HEK293T (cell line): ENCODE measurements at regions not wholly inside any gene's neighbourhood (a gene's known extent, or its start where the extent isn't known, plus 50 kb on each side); places are given as distances from the start of the nearest gene placed in this dataset.

Experiments
- CTCF ChIA-PET: fragments of 350-600 bp; formaldehyde crosslinking; extraction: SDS; loops from one replicate; lab custom pipeline; 2021; ENCODE audit warnings: antibody characterized with exemption, inconsistent platforms; lab: Yijun Ruan, JAX
- POLR2A ChIA-PET: fragments of 350-600 bp; formaldehyde crosslinking; extraction: SDS; loops from one replicate; lab custom pipeline; 2020; ENCODE audit warnings: antibody characterized with exemption, inconsistent platforms; lab: Yijun Ruan, JAX
- DNase-seq: peaks from one replicate; pipeline ENCODE4 v3.0.0; 2012; ENCODE audit warnings: mixed read lengths; ENCODE audit errors: extremely low spot score
- ARNT ChIP-seq: fragments of 450-650 bp; IDR thresholded peaks from 2 replicates; pipeline ENCODE4 v1.6.1; 2017; ENCODE audit warnings: mild to moderate bottlenecking
- BHLHE40 ChIP-seq: fragments of 450-650 bp; IDR thresholded peaks from 2 replicates; pipeline ENCODE4 v1.6.1; 2016; ENCODE audit warnings: mild to moderate bottlenecking, moderate library complexity, borderline replicate concordance
- CTBP1 ChIP-seq: fragments of 450-650 bp; IDR thresholded peaks from 2 replicates; pipeline ENCODE4 v1.6.1; 2016; ENCODE audit warnings: borderline replicate concordance
- ELF4 ChIP-seq: fragments of 450-650 bp; IDR thresholded peaks from 2 replicates; pipeline ENCODE4 v1.6.1; 2017; ENCODE audit warnings: antibody characterized with exemption
- FOXA1 ChIP-seq: fragments of 450-650 bp; IDR thresholded peaks from 2 replicates; pipeline ENCODE4 v1.6.1; 2016; ENCODE audit warnings: mild to moderate bottlenecking
- FOXK2 ChIP-seq: fragments of 450-650 bp; IDR thresholded peaks from 2 replicates; pipeline ENCODE4 v1.6.1; 2016; ENCODE audit warnings: mild to moderate bottlenecking
- FOXM1 ChIP-seq: fragments of 450-650 bp; IDR thresholded peaks from 2 replicates; pipeline ENCODE4 v1.6.1; 2017; ENCODE audit warnings: mild to moderate bottlenecking, borderline replicate concordance
- HDGF ChIP-seq: fragments of 450-650 bp; IDR thresholded peaks from 2 replicates; pipeline ENCODE4 v1.6.1; 2017; ENCODE audit warnings: antibody characterized with exemption, borderline replicate concordance
- L3MBTL2 ChIP-seq: fragments of 450-650 bp; conservative IDR thresholded peaks from 2 replicates; pipeline ENCODE4 v1.6.1; 2016; ENCODE audit warnings: mild to moderate bottlenecking
- LEF1 ChIP-seq: fragments of 450-650 bp; IDR thresholded peaks from 2 replicates; pipeline ENCODE4 v1.6.1; 2017; ENCODE audit warnings: mild to moderate bottlenecking, borderline replicate concordance
- NFRKB ChIP-seq: fragments of 450-650 bp; IDR thresholded peaks from 2 replicates; pipeline ENCODE4 v1.6.1; 2016; ENCODE audit warnings: mild to moderate bottlenecking, moderate library complexity
- SP1 ChIP-seq: fragments of 450-650 bp; IDR thresholded peaks from 2 replicates; pipeline ENCODE4 v1.6.1; 2017
- SUZ12 ChIP-seq: fragments of 450-650 bp; IDR thresholded peaks from 2 replicates; pipeline ENCODE4 v1.6.1; 2016; ENCODE audit warnings: mild to moderate bottlenecking
- TARDBP ChIP-seq: fragments of 450-650 bp; IDR thresholded peaks from 2 replicates; pipeline ENCODE4 v1.6.1; 2016
- ZNF384 ChIP-seq: fragments of 450-650 bp; IDR thresholded peaks from 2 replicates; pipeline ENCODE4 v1.6.1; 2016
- TF ChIP-seq, protein P1 (sequence below): fragments of 450-650 bp; IDR thresholded peaks from 2 replicates; pipeline ENCODE4 v1.6.1; 2016

DNA sequence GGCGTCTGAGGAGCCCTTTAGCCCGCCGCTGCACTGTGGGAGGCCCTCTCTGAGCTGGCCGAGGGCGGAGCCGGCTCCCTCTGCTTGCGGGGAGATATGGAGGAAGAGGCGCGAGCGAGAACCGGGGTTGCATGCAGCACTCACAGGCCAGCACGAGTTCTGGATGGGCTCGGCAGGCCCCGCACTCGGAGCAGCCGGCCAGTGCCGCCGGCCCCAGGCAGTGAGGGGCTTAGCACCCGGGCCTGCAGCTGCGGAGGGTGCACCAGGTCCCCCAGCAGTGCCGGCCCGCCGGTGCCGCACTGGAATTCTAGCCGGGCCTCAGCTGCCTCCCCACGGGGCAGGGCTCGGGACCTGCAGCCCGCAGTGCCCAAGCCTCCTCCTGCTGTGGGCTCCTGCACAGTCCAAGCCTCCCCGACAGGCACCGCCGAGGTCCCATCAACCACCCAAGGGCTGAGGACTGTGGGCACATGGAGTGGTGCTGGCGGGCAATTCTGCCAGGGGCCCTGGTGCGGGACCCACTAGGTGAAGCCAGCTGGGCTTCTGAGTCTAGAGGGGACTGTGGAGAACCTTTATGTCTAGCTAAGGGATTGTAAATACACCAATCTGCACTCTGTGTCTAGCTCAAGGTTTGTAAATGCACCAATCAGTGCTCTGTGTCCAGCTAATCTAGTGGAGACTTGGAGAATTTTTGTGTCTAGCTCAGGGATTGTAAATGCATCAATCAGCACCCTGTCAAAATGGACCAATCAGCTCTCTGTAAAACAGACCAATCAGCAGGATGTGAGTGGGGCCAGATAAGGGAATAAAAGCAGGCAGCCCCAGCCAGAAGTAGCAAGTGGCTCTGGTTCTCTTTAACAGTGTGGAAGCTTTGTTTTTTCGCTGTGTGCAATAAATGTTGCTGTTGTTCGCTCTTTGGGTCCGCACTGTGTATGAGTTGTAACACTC lies 329.7 kb upstream of the JARID2 start:
- POLR2A ChIA-PET: no interaction called here
- CTCF ChIA-PET: no interaction called here
- TF ChIP-seq CTBP1 (no peak), SP1 (no peak)
- TF ChIP-seq, protein P1, sequence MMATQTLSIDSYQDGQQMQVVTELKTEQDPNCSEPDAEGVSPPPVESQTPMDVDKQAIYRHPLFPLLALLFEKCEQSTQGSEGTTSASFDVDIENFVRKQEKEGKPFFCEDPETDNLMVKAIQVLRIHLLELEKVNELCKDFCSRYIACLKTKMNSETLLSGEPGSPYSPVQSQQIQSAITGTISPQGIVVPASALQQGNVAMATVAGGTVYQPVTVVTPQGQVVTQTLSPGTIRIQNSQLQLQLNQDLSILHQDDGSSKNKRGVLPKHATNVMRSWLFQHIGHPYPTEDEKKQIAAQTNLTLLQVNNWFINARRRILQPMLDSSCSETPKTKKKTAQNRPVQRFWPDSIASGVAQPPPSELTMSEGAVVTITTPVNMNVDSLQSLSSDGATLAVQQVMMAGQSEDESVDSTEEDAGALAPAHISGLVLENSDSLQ: peak; percentile 86
- DNase-seq: no peak

DNA sequence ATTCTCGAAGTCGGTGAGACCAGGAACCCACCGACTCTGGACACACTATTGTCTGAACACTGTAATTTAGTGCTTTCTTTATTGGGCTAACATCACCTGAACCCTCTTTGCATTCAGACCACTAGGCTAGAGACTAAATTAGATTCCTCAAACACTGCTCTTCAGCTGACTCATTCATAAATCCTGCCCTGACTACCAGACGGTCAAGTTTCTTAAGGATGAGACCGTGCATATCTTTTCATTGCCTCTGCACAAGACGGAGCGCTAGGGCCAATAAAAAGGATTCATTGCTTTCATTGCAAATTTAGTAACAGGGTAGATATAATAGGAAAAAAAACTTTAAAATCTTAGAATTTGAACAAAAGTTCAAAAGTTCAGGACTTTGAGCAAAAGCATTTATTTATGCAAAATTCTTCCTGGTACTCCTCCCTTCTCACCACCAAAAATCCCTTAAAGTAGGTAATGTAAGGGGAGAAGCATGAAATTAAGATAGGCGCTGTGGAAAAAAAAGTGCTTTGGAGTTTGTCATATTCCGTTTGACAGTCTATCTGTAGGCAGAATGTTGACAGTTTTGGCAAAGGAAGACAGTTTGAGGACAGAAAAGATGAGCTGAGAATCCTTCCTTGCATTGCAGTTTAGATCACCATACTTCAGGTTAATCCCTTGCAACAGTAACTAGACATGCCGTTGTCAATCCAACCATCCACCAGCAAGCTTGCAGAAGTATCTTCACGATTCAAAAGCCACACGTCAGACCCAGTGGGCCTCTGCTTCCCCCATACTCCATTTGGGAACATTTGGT lies 328.6 kb upstream of the JARID2 start:
- no peak for DNase-seq

DNA sequence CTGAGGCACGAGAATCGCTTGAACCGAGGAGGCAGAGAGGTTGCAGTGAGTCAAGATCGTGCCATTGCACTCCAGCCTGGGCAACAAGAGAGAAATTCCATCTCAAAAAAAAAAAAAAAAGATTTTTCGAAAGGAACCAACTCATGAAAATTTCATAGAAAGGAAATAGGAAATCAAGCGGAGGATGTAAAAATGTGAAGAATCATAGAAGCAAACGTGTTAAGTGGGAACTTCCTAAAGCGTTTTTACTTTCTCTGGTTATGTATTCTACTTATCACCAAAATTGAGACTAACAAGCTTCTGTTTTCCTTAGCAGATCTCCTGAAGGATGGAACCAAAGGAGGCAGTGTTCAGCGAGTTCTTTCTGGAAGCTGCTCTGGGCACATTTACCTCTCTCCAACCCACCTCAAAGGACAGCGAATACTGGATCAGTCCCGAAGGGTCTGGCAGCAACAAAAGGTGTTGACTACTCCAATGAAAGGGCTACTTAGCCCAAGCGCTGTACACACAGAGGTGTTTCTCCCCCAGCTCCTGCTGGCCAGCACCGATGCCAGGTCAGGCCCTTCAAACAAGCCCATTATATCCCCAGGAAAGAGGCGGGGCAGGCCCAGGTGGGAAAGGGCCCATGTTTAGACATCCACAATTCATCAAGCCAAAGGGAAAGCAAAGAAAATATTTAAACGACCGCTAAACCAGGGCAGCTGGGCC lies 327.5 kb upstream of the JARID2 start:
- no peak for TF ChIP-seq FOXK2
- no peak for TF ChIP-seq ELF4
- TF ChIP-seq, protein P1: no peak
- TF ChIP-seq NFRKB: no peak
- TF ChIP-seq TARDBP: no peak
- no peak for TF ChIP-seq FOXA1
- TF ChIP-seq CTBP1: no peak
- TF ChIP-seq LEF1: no peak
- TF ChIP-seq SP1: no peak
- TF ChIP-seq BHLHE40: no peak
- ChIA-PET POLR2A (no interaction called here), CTCF (interaction anchor here (0.6 kb wide), 1 partner anchor 472 kb away, joined by 3 read pairs; no protein-coding TSS in a partner anchor)
- DNase-seq: no peak

More for the DNA sequence above, 328.6 kb upstream of the JARID2 start:
- ChIA-PET POLR2A (no interaction called here), CTCF (no interaction called here)
- TF ChIP-seq ARNT: no peak
- TF ChIP-seq ZNF384: no peak
- TF ChIP-seq, protein P1: 0 out of 2 replicates have a peak, but pooled peaks have one; percentile 6
- TF ChIP-seq FOXA1: no peak
- no peak for TF ChIP-seq SP1
- no peak for TF ChIP-seq SUZ12

DNA sequence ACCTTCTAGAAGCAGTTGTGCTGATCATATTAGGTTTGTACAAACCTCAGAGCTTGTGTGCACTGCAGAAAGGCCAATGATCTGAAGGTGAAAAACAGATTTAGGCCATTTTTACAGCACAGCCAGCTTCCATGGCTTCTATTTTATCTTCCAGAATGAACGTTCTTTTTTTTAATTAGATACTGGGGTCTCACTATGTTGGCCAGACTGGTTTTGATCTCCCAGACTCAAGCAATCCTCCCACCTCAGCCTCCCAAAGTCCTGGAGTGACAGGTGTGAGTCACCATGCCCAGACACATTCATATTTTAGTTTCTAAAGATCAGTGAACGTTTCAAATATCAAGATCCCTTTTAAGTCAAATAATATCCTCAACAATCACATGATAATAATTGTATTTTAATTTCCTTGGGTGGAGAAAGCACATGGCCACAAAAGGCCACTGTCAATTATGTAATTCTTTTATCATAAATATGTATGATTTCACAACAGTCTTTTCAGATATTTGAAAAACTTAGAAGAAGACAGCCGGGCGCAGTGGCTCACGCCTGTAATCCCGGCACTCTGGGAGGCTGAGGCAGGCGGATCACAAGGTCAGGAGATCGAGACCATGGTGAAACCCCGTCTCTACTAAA lies 326.7 kb upstream of the JARID2 start:
- ChIA-PET POLR2A (no interaction called here), CTCF (no interaction called here)
- no peak for TF ChIP-seq L3MBTL2
- TF ChIP-seq, protein P1: no peak
- TF ChIP-seq ARNT: no peak
- TF ChIP-seq TARDBP: no peak
- no peak for TF ChIP-seq SP1
- TF ChIP-seq FOXM1: no peak
- no peak for TF ChIP-seq FOXK2
- TF ChIP-seq LEF1: no peak
- TF ChIP-seq FOXA1: no peak
- no peak for TF ChIP-seq ELF4
- no peak for TF ChIP-seq CTBP1
- TF ChIP-seq SUZ12: no peak
- TF ChIP-seq HDGF: no peak
- TF ChIP-seq NFRKB: no peak
- no peak for TF ChIP-seq BHLHE40
- DNase-seq: no peak

- TF ChIP-seq TARDBP (no peak), HDGF (no peak), L3MBTL2 (no peak)
- CTCF ChIA-PET: no interaction called here
Observed at GRCh38 chr6:14920276-14920675, 325.6 kb upstream of the JARID2 start.

More at GRCh38 chr6:14920276-14920675, 325.6 kb upstream of the JARID2 start:
- POLR2A ChIA-PET: no interaction called here
- no peak for DNase-seq
